Anterior cingulate cortex (tissue), 58 donors: ENCODE measurements at regions not wholly inside any gene's neighbourhood (a gene's known extent, or its start where the extent isn't known, plus 50 kb on each side); places are given as distances from the start of the nearest gene placed in this dataset.

Experiments used
- DNase-seq, 58 donors: peaks; one replicate each; lab custom pipeline; 2025; lab: John Stamatoyannopoulos, UW

DNA sequence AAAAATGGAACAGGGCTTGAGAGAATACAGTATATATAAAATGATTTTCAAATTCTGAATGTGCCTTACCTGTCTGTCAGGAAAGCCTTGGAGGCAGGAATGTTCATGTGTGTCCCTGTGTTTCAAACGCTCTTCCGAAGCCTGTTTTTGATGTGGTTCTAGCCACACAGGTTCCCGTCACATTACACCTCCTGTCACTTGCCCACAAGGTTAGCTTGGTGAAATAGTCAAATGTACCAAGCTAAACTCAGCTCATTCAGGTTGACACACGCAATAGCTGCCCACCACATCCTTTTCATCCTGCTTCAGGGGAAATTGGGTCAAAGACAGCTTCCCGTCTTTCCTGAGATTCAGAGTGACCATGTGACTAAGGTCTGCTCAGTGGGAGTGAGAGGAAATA is 574.0 kb downstream of the EFNB2 start:
- no peak for DNase-seq

GRCh38 chr13:105960326-105960725 is 575.1 kb downstream of the EFNB2 start:
- peak in 25 of 58 donors; percentile 3 to 66 (median 17) for DNase-seq

- DNase-seq, result no peak
Measured at GRCh38 chr13:105959876-105960275, 575.6 kb downstream of the EFNB2 start.

DNA sequence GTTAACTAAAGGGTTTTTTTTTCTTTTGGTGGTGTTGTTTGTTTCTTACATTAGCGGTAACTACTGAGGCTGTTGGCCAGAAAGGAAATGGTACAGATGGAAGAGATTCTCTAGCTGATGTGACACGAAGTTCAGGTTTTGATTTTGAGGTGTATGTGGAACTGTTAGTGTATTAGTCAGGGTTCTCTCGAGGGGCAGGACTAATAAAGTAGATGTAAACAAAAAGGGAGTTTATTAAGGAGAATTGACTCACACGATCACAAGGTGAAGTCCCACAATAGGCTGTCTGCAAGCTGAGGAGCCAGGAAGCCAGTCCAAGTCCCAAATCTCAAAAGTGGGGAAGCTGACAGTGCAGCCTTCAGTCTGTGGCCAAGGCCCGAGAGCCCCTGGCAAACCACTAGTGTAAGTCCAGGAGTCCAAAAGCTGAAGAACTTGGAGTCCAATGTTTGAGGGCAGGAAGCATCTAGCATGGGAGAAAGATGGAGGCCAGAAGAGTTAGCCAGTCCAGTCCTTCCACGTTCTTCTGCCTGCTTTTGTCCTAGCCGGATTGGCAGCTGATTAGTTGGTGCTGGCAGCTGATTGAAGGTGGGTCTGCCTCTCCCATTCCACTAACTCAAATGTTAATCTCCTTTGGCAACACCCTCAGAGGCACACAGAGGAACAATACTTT is 577.6 kb downstream of the EFNB2 start:
- DNase-seq, result no peak

GRCh38 chr13:105956921-105957320 is 578.5 kb downstream of the EFNB2 start:
- peak in 12 of 58 donors; percentile 1 to 21 (median 8) for DNase-seq

- no peak for DNase-seq
Measured at GRCh38 chr13:105952973-105953290, 582.5 kb downstream of the EFNB2 start.

DNA sequence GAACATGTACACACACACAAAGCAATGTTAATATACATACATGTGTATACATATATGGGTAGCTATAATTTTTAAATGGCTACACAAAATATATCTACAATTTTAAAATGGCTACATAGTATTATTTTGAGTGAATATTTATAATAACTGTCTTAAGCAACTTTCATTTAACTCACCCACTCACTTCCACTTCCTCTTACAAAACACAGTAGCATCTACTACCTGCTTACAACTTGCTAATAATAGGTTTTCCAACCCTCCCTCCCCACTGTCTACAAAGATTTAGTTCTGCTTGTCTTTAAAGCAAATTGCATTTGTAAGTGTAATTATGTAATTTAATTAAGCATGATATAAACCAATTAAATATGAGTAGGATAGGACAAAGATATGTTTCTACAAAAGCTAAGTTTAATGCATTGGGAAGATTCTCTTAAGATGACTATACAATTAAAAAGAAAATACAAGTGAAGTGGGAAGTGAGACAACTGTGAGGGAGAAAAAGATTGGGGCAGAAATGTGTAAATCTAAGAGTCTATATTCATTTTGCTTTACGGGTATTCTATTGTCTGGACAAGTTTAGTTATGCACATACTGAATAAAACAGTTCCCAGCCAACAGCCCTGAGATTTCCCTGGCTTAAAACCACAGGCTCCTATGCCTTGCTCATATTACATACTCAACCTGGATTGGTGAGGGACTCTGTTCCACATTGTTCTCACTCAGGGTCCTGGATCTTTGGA is 583.1 kb downstream of the EFNB2 start:
- DNase-seq, result no peak

- no peak for DNase-seq
Measured at GRCh38 chr13:105948143-105948542, 587.3 kb downstream of the EFNB2 start.

GRCh38 chr13:105940882-105941281 is 594.6 kb downstream of the EFNB2 start:
- DNase-seq, result no peak

- no peak for DNase-seq
Measured at GRCh38 chr13:105937451-105937850, 598.0 kb downstream of the EFNB2 start.

DNA sequence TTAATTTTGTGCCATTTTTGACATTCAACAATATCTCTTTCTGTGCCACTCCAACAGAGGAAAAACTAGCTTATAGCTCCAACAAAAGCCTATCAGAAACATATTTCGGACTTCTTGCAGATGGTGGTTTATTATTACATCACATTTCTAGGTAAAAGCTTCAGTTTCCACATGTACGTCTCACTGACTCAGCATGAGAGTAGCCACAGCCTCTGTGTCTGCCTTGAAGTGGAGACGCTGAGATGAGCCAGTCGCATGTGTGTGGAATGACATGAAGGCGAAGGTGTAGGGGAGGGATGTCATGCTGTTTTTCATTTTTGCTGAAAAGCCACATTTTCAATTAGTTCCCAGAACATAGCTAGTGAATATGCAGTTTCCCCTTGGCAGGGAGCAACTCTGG is 598.6 kb downstream of the EFNB2 start:
- DNase-seq, result no peak

DNA sequence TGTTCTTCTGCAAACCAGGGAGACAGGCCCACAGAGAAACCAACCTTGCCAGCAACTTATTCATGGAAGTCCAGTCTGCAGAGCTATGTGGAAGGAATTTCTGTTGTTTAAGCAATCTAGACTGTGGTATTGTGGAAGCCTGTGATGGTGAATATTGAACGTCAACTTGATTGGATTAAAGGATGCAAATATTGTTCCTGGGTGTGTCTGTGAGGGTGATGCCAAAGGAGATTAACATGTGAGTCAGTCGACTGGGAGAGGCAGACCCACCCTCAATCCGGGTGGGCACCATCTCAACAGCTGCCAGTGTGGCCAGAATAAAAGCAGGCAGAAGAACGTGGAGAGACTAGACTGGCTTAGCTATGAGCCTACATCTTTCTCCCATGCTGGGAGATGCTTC is 606.0 kb downstream of the EFNB2 start:
- DNase-seq, result no peak

GRCh38 chr13:105928901-105929300 is 606.6 kb downstream of the EFNB2 start:
- no peak for DNase-seq

DNA sequence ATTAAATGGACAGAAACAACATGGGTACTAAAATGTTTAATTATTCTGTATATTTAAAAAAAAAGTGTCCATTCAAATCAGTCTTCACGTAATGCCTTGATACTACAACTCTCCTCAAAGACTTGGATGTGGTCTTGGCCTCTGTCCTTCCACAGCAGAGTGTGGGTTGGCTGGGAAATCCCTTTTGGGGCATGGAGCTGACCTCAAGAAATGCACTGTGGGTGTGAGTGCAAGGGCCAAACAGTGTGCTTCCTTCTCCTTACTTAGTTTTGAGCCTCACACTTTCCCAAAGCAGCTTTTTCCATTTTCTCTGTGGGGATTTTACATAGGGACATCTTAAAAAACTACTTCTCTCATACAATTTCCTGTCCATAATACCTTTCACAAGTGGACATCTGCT is 607.4 kb downstream of the EFNB2 start:
- no peak for DNase-seq

DNA sequence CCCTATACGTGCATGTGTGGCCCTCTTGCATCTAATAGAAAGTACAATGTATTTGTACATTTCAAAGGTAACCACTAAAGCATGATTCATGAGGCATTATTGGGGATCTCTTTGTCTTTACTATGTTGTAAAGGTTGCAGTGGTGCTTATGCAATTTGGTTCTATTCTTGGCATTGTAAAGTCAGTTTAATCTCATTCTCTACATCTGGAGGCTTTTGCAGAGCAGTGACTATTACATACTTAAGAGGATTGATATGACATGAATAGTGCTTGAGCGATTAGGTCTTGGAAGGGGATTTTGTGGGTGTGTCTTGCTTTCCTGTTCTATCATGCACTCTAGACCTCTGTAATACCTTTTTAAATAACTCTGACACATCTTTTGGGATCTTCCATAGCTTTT is 610.0 kb downstream of the EFNB2 start:
- no peak for DNase-seq

DNA sequence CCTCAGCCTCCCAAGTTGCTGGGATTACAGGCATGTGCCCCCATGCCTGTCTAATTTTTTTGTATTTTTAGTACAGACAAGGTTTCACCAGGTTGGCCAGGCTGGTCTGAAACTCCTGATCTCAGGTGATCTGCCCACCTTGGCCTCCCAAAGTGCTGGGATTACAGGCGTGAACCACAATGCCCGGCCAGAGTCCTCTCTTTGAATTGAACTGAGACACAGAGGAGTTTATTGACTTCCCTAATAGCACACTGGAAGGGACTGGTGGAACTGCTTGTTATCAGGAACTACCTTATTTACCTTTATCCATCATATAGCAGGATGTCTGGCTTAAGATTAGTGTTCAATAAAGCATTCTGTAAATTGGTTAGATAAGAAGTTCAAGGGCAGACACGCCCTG is 613.8 kb downstream of the EFNB2 start:
- no peak for DNase-seq

- no peak for DNase-seq
Measured at GRCh38 chr13:105920370-105920769, 615.1 kb downstream of the EFNB2 start.

DNA sequence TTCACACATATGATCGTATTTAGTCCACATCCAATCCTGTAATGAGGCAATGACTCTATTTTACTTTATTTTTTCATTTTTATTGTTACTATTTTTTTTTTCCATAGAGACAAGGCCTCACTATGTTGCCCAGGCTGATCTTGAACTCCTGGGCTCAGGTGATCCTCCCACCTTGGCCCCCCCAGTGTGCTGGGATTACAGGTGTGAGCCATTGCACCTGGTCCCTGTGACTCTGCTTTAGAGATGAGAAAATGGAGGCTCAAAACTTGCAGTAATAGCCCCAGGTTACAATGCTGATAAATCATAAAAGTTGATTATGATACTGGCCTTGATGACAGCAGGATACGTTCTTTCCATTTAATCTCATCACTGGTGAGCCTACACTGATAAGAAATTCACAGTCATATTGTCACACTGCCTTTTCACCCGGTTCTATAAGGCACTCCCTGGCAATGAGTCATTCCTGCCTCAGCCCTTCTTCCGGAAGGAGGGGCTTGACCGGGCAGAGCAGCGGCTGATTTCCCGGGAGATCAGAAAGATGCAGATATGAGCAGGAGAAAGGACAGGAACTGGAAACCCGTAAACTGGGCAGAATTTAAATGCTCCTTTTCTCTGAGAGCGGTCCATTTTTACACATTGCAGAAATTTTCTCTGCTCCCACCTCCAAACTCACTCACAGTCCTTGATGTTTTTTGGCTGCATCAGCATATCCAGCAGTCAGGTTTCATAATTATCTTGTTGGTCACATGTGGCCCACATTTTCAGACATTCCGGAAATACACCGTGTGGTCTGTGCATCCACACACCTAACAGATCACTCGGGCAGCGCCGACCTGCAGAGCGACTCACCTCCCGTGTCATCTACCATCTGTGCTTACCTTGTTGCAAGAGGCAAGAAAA is 616.4 kb downstream of the EFNB2 start:
- no peak for DNase-seq

GRCh38 chr13:105915146-105915850 is 620.2 kb downstream of the EFNB2 start:
- no peak for DNase-seq

DNA sequence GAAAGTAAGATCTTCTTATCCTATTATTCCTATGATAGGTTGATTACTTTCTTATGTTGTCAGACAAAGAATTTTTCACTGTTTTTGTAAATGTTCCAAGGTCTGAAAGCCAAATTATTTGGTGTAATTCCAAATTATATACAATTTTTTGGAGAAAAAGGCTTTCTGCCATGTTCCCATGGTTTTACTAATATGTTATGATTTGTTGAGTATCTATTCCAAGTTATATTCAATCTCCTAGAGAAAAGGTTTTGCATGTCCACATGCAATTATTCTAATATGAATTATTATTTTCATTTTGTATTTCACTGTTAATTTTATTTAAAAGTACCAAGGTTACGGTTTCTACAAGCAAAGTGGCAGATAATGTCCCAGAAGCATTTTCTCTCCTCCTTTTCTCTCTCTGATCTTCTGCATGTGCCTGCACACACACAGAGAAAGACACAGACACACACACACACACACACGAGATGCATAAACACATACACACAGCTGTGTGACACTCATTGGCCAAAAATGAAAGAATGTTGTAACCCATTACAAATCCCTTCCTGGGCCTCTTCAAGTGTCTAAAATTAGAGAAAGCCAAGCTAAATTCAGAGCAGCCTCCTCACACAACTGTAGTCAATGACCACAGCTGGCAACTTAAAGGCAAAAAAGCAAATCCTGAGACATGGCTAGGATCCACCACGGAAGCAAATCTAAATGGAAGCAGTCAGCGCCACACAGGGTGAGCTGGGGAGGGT is 621.0 kb downstream of the EFNB2 start:
- no peak for DNase-seq
